Stimulated activated CD4-positive, alpha-beta T cell treated with anti-CD3 and anti-CD28 coated beads, Interleukin-2, amount 100 ng/mL, for 24 hours (primary cell): ENCODE measurements at regions not wholly inside any gene's neighbourhood (a gene's known extent, or its start where the extent isn't known, plus 50 kb on each side); places are given as distances from the start of the nearest gene placed in this dataset.

Experiments used
- DNase-seq, 2 donors: peaks; one replicate each; pipeline ENCODE4 v3.0.0-alpha.2; 2020

- DNase-seq, result no peak
Measured at GRCh38 chr20:59508729-59509128, 95.6 kb upstream of the PHACTR3 start.

GRCh38 chr20:59512651-59513050 lies 91.7 kb upstream of the PHACTR3 start:
- DNase-seq, result no peak

- DNase-seq, result no peak
Measured at GRCh38 chr20:59514554-59514953, 89.8 kb upstream of the PHACTR3 start.

- DNase-seq, result peak in 1 of 2 donors; percentile 61
Measured at GRCh38 chr20:59515013-59515905, 89.1 kb upstream of the PHACTR3 start.

GRCh38 chr20:59515906-59516209 lies 88.5 kb upstream of the PHACTR3 start:
- DNase-seq, result no peak

- DNase-seq, result peak in 1 of 2 donors; percentile 12
Measured at GRCh38 chr20:59518881-59519706, 85.2 kb upstream of the PHACTR3 start.

GRCh38 chr20:59519707-59520014 lies 84.7 kb upstream of the PHACTR3 start:
- no peak for DNase-seq

GRCh38 chr20:59520814-59521213 lies 83.5 kb upstream of the PHACTR3 start:
- DNase-seq, result no peak

GRCh38 chr20:59525500-59526241 lies 78.7 kb upstream of the PHACTR3 start:
- DNase-seq, result peak; percentile 38 to 61

GRCh38 chr20:59526242-59527225 lies 77.8 kb upstream of the PHACTR3 start:
- DNase-seq, result no peak

GRCh38 chr20:59530782-59531181 lies 73.6 kb upstream of the PHACTR3 start:
- no peak for DNase-seq

- DNase-seq, result no peak
Measured at GRCh38 chr20:59537991-59538390, 66.3 kb upstream of the PHACTR3 start.

- DNase-seq, result no peak
Measured at GRCh38 chr20:59547596-59547995, 56.7 kb upstream of the PHACTR3 start.
